ENCODE measurements at regions not wholly inside any gene's neighbourhood (a gene's known extent, or its start where the extent isn't known, plus 50 kb on each side); places are given as distances from the start of the nearest gene placed in this dataset.
"Not testable (repeated sequence)": the region's sequence is repeated elsewhere in the genome, so short reads cannot be mapped to it uniquely, and the experiment has no call there.

- Mint-ChIP-seq H3K36me3 (ENCODE audit: low read depth) (no peaks in the 10 kb centered on the region), H3K27ac (no peak overlapping the region)
- no peak for DNase-seq (ENCODE audit: low spot score)
These were observed 1320.2 kb upstream of the PCDH9 start for GRCh38 chr13:68550330-68550729.

GRCh38 chr13:68540244-68540643 is 1310.1 kb upstream of the PCDH9 start:
- H3K4me1 Mint-ChIP-seq (ENCODE audit: low read depth), result no peaks in the 10 kb centered on the region
- H3K9me3 Mint-ChIP-seq, result peaks cover 24% of the 10 kb centered on the region
- H3K4me3 Mint-ChIP-seq, result no peak overlapping the region
- no peak overlapping the region for H3K27ac Mint-ChIP-seq
- DNase-seq (ENCODE audit: low spot score), result no peak
- H3K36me3 Mint-ChIP-seq (ENCODE audit: low read depth), result no peaks in the 10 kb centered on the region
- no peaks in the 10 kb centered on the region for H3K27me3 Mint-ChIP-seq (ENCODE audit: low read depth)

More at GRCh38 chr13:68550330-68550729, 1320.2 kb upstream of the PCDH9 start:
- no peaks in the 10 kb centered on the region for H3K27me3 Mint-ChIP-seq (ENCODE audit: low read depth)
- no peaks in the 10 kb centered on the region for H3K4me1 Mint-ChIP-seq (ENCODE audit: low read depth)
- H3K9me3 Mint-ChIP-seq, result peaks cover 42% of the 10 kb centered on the region
- no peak overlapping the region for H3K4me3 Mint-ChIP-seq

- Mint-ChIP-seq H3K27ac (no peak overlapping the region), H3K9me3 (peaks cover 34% of the 10 kb centered on the region), H3K4me1 (ENCODE audit: low read depth) (no peaks in the 10 kb centered on the region), H3K4me3 (no peak overlapping the region), H3K27me3 (ENCODE audit: low read depth) (no peaks in the 10 kb centered on the region), H3K36me3 (ENCODE audit: low read depth) (no peaks in the 10 kb centered on the region)
- no peak for DNase-seq (ENCODE audit: low spot score)
These were observed 1305.2 kb upstream of the PCDH9 start for GRCh38 chr13:68535329-68535728.

- not testable (repeated sequence) for H3K4me1 Mint-ChIP-seq (ENCODE audit: low read depth); DNase-seq (ENCODE audit: low spot score); H3K4me3 Mint-ChIP-seq; H3K27me3 Mint-ChIP-seq (ENCODE audit: low read depth); H3K27ac Mint-ChIP-seq; H3K36me3 Mint-ChIP-seq (ENCODE audit: low read depth)
- H3K9me3 Mint-ChIP-seq, result peaks cover 34% of the 10 kb centered on the region
These were observed 1297.0 kb upstream of the PCDH9 start for GRCh38 chr13:68527167-68527566.

DNA sequence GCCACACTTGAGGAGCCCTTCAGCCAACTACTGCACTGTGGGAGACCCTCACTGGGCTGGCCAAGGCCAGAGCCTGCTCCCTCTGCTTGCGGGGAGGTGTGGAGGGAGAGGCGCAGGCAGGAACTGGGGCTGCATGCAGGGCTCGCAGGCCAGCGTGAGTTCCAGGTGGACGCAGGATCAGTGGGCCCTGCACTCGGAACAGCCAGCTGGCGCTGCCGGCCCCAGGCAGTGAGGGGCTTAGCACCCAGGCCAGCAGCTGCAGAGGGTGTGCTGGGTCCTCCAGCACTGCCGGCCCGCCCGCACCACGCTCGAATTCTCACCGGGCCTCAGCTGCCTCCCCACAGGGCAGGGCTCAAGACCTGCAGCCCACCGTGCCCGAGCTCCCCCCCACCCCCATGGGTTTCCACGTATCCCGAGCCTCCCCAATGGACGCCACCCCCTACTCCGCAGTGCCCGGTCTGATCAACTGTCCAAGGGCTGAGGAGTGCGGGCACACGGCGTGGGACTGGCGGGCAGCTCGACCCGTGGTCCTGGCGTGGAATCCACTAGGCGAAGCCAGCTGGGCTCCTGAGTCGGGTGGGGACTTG is 1293.8 kb upstream of the PCDH9 start:
- Mint-ChIP-seq H3K9me3 (peaks cover 36% of the 10 kb centered on the region), H3K27ac (no peak overlapping the region), H3K4me3 (no peak overlapping the region), H3K36me3 (ENCODE audit: low read depth) (no peaks in the 10 kb centered on the region), H3K4me1 (ENCODE audit: low read depth) (no peaks in the 10 kb centered on the region), H3K27me3 (ENCODE audit: low read depth) (no peaks in the 10 kb centered on the region)
- DNase-seq (ENCODE audit: low spot score), result no peak

DNA sequence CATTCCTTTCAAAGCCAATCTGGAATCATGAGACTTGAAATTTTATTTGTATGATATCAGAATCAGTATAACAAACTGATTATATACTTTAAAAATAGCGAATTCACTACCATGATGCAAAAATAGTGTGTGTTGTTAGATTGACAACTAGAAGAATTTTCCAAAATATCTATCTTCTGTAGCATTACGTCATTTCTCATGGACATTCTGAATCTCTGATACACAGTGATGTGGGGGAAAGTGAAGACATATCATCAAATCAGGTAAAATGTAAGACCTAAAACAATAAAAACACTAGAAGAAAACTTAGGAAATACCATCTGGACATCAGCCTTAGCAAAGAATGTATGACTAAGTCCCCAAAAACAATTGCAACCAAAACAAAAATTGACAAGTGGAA is 1292.0 kb upstream of the PCDH9 start:
- Mint-ChIP-seq H3K27me3 (ENCODE audit: low read depth) (no peaks in the 10 kb centered on the region), H3K27ac (no peak overlapping the region), H3K4me3 (no peak overlapping the region), H3K4me1 (ENCODE audit: low read depth) (no peaks in the 10 kb centered on the region), H3K9me3 (peaks cover 36% of the 10 kb centered on the region), H3K36me3 (ENCODE audit: low read depth) (no peaks in the 10 kb centered on the region)
- DNase-seq (ENCODE audit: low spot score), result no peak

GRCh38 chr13:68509734-68510621 is 1279.8 kb upstream of the PCDH9 start:
- Mint-ChIP-seq H3K4me3 (no peak overlapping the region), H3K9me3 (peaks cover 9% of the 10 kb centered on the region), H3K4me1 (ENCODE audit: low read depth) (no peaks in the 10 kb centered on the region), H3K36me3 (ENCODE audit: low read depth) (no peaks in the 10 kb centered on the region), H3K27me3 (ENCODE audit: low read depth) (no peaks in the 10 kb centered on the region), H3K27ac (no peak overlapping the region)
- DNase-seq (ENCODE audit: low spot score), result no peak

GRCh38 chr13:68506888-68507551 is 1276.9 kb upstream of the PCDH9 start:
- no peaks in the 10 kb centered on the region for H3K4me1 Mint-ChIP-seq (ENCODE audit: low read depth)
- H3K27me3 Mint-ChIP-seq (ENCODE audit: low read depth), result no peaks in the 10 kb centered on the region
- no peak overlapping the region for H3K4me3 Mint-ChIP-seq
- H3K36me3 Mint-ChIP-seq (ENCODE audit: low read depth), result no peaks in the 10 kb centered on the region
- H3K9me3 Mint-ChIP-seq, result no peaks in the 10 kb centered on the region
- H3K27ac Mint-ChIP-seq, result no peak overlapping the region
- DNase-seq (ENCODE audit: low spot score), result no peak

DNA sequence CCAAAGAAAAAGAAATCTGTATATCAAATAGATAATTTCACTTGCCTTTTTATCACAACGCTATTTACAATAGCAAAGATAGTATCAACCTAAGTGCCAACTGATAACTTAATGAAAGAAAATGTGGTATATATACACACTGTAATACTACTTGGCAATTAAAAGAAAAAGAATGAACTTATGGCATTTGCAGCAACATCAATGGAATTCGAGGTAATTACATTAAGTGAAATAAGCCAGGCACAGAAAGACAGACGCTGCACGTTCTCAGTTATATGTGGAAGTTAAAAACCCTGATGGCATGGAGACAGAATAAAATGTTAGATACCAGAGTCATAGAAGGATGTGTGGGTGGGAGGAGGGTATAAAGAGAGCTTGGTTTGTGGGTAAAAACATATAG is 1260.5 kb upstream of the PCDH9 start:
- DNase-seq (ENCODE audit: low spot score), result no peak
- Mint-ChIP-seq H3K27ac (no peak overlapping the region), H3K4me3 (no peak overlapping the region), H3K27me3 (ENCODE audit: low read depth) (no peaks in the 10 kb centered on the region), H3K36me3 (ENCODE audit: low read depth) (no peaks in the 10 kb centered on the region), H3K4me1 (ENCODE audit: low read depth) (no peaks in the 10 kb centered on the region), H3K9me3 (peaks cover 26% of the 10 kb centered on the region)

DNA sequence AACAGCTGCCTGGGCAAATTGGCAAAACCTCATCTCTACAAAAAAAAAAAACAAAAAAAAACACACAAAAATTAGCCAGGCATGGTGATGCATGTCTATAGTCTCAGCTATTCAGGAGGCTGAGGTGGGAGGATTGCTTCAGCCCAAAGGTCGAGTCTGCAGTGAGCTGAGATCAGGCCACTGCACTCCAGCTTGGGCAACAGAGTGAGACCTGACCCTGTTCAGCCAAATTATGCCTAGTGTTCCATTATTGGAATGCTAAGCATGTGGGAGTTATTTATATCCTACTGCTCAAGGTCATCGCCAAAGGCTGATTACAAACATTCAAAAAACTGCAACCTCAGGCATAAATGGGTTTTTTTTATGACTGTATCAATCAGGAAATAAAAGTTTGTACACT is 1251.0 kb upstream of the PCDH9 start:
- Mint-ChIP-seq H3K27me3 (ENCODE audit: low read depth) (no peaks in the 10 kb centered on the region), H3K9me3 (peaks cover 23% of the 10 kb centered on the region), H3K27ac (no peak overlapping the region), H3K36me3 (ENCODE audit: low read depth) (no peaks in the 10 kb centered on the region), H3K4me3 (no peak overlapping the region), H3K4me1 (ENCODE audit: low read depth) (no peaks in the 10 kb centered on the region)
- no peak for DNase-seq (ENCODE audit: low spot score)

DNA sequence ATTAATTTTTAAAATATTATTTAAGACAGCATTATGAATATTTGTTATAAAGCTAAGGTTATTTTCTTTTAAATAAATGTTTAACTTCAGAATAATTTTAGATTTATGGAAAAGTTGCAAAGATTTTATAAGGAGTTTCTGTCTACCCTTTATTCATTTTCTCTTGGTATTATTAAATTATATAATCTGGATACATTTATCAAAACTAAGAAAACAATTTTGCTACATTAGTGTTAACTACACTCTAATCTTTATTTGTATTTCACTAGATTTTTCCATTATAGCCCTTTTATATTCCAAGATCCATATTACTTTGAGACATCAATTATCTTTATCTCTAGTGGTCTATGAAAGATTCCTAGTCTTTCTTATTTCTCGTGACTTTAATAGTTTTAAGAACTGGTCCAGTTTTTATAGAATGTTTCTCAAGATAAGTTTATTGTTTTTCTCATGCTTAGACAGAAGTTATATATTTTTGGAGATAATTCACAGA is 1243.7 kb upstream of the PCDH9 start:
- Mint-ChIP-seq H3K4me3 (no peak overlapping the region), H3K36me3 (ENCODE audit: low read depth) (no peaks in the 10 kb centered on the region), H3K9me3 (peaks cover 12% of the 10 kb centered on the region), H3K27ac (no peak overlapping the region), H3K4me1 (ENCODE audit: low read depth) (no peaks in the 10 kb centered on the region), H3K27me3 (ENCODE audit: low read depth) (no peaks in the 10 kb centered on the region)
- no peak for DNase-seq (ENCODE audit: low spot score)

GRCh38 chr13:68467160-68467559 is 1237.0 kb upstream of the PCDH9 start:
- no peak for DNase-seq (ENCODE audit: low spot score)
- peaks cover 40% of the 10 kb centered on the region for H3K9me3 Mint-ChIP-seq
- H3K4me1 Mint-ChIP-seq (ENCODE audit: low read depth), result no peaks in the 10 kb centered on the region
- no peaks in the 10 kb centered on the region for H3K36me3 Mint-ChIP-seq (ENCODE audit: low read depth)
- H3K27ac Mint-ChIP-seq, result no peak overlapping the region
- H3K27me3 Mint-ChIP-seq (ENCODE audit: low read depth), result no peaks in the 10 kb centered on the region
- no peak overlapping the region for H3K4me3 Mint-ChIP-seq

GRCh38 chr13:68440874-68441273 is 1210.7 kb upstream of the PCDH9 start:
- no peaks in the 10 kb centered on the region for H3K36me3 Mint-ChIP-seq (ENCODE audit: low read depth)

DNA sequence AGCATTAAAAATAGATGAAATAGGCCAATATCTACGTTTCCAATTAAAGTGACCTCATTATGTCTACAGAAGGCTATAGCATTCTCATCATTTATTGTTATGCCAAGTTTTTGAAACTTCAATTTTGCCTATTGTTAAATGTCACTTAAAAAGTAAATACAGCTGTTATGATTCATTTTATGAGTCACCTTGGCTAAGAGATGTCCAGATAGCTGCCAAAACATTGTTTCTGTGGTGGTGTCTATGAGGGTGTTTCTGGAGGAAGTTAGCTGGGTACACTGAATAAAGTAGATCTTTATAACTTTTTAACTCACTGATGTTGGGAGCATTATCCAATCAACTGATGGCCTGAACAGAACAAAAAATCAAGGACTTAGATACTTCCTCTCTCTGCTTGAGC is 1209.7 kb upstream of the PCDH9 start:
- no peaks in the 10 kb centered on the region for H3K4me1 Mint-ChIP-seq (ENCODE audit: low read depth)
- H3K27ac Mint-ChIP-seq, result no peak overlapping the region
- H3K36me3 Mint-ChIP-seq (ENCODE audit: low read depth), result no peaks in the 10 kb centered on the region
- peaks cover 5% of the 10 kb centered on the region for H3K9me3 Mint-ChIP-seq
- DNase-seq (ENCODE audit: low spot score), result no peak
- no peaks in the 10 kb centered on the region for H3K27me3 Mint-ChIP-seq (ENCODE audit: low read depth)
- H3K4me3 Mint-ChIP-seq, result no peak overlapping the region

More at GRCh38 chr13:68440874-68441273, 1210.7 kb upstream of the PCDH9 start:
- H3K4me3 Mint-ChIP-seq, result no peak overlapping the region
- DNase-seq (ENCODE audit: low spot score), result no peak
- H3K27ac Mint-ChIP-seq, result no peak overlapping the region
- H3K9me3 Mint-ChIP-seq, result peaks cover 13% of the 10 kb centered on the region
- no peaks in the 10 kb centered on the region for H3K27me3 Mint-ChIP-seq (ENCODE audit: low read depth)
- H3K4me1 Mint-ChIP-seq (ENCODE audit: low read depth), result no peaks in the 10 kb centered on the region

Measured in T-helper 2 cell treated with Interferon-gamma antibody and Interleukin-4, amounts not matched to agents 5 μg/mL and 100 μg/mL, for 36 hours (primary cell).